RWPE2 (cell line): ENCODE measurements at regions not wholly inside any gene's neighbourhood (a gene's known extent, or its start where the extent isn't known, plus 50 kb on each side); places are given as distances from the start of the nearest gene placed in this dataset.

ENCODE experiments used
- ATAC-seq: fragments of 200-7000 bp; cut with Tn5 transposase; 3 replicates; pipeline ENCODE4 v1.9.1; 2021; ENCODE audit warnings: low read depth
- DNase-seq: peaks from one replicate; pipeline ENCODE4 v3.0.0-alpha.2; 2020; ENCODE audit warnings: low spot score
- H3K27ac ChIP-seq: fragments of 450-650 bp; 2 replicates; pipeline ENCODE4 v1.5.1; 2017; ENCODE audit warnings: mild to moderate bottlenecking; ENCODE audit not compliant: poor library complexity, severe bottlenecking
- H3K27me3 ChIP-seq: fragments of 250-450 bp; sonication (Bioruptor Pico); 2 replicates; pipeline ENCODE4 v1.5.1; 2021; ENCODE audit warnings: mild to moderate bottlenecking, moderate library complexity; ENCODE audit not compliant: insufficient read depth, poor library complexity, severe bottlenecking
- H3K36me3 ChIP-seq: fragments of 250-450 bp; sonication (Bioruptor Pico); 2 replicates; pipeline ENCODE4 v1.5.1; 2020; ENCODE audit warnings: low read depth, mild to moderate bottlenecking, moderate library complexity
- H3K4me1 ChIP-seq: fragments of 250-450 bp; sonication (Bioruptor Pico); 2 replicates; pipeline ENCODE4 v1.5.1; 2021; ENCODE audit warnings: mild to moderate bottlenecking, moderate library complexity; ENCODE audit not compliant: insufficient read depth, poor library complexity, severe bottlenecking
- H3K4me3 ChIP-seq: fragments of 250-450 bp; sonication (Bioruptor Pico); 2 replicates; pipeline ENCODE4 v1.5.1; 2021; ENCODE audit warnings: mild to moderate bottlenecking, moderate library complexity; ENCODE audit not compliant: severe bottlenecking
- H3K9me3 ChIP-seq: fragments of 250-450 bp; sonication (Bioruptor Pico); 2 replicates; pipeline ENCODE4 v1.5.1; 2021; ENCODE audit warnings: mild to moderate bottlenecking, moderate library complexity; ENCODE audit not compliant: severe bottlenecking
- TF ChIP-seq, protein P1 (sequence below): fragments of 450-650 bp; IDR thresholded peaks from one replicate; pipeline ENCODE4 v1.5.1; 2017; ENCODE audit warnings: mild to moderate bottlenecking, moderate library complexity; ENCODE audit not compliant: poor library complexity, severe bottlenecking

GRCh38 chr6:114892211-114892610 lies 549.4 kb upstream of the HS3ST5 start:
- H3K4me1 ChIP-seq, result no peaks in the 10 kb centered on the region
- no peak for DNase-seq
- H3K9me3 ChIP-seq, result no peaks in the 10 kb centered on the region
- H3K27ac ChIP-seq, result no peak overlapping the region
- no peak for ATAC-seq
- no peaks in the 10 kb centered on the region for H3K27me3 ChIP-seq
- TF ChIP-seq, protein P1, sequence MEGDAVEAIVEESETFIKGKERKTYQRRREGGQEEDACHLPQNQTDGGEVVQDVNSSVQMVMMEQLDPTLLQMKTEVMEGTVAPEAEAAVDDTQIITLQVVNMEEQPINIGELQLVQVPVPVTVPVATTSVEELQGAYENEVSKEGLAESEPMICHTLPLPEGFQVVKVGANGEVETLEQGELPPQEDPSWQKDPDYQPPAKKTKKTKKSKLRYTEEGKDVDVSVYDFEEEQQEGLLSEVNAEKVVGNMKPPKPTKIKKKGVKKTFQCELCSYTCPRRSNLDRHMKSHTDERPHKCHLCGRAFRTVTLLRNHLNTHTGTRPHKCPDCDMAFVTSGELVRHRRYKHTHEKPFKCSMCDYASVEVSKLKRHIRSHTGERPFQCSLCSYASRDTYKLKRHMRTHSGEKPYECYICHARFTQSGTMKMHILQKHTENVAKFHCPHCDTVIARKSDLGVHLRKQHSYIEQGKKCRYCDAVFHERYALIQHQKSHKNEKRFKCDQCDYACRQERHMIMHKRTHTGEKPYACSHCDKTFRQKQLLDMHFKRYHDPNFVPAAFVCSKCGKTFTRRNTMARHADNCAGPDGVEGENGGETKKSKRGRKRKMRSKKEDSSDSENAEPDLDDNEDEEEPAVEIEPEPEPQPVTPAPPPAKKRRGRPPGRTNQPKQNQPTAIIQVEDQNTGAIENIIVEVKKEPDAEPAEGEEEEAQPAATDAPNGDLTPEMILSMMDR, result no peak
- no peak overlapping the region for H3K4me3 ChIP-seq
- H3K36me3 ChIP-seq, result no peaks in the 10 kb centered on the region

DNA sequence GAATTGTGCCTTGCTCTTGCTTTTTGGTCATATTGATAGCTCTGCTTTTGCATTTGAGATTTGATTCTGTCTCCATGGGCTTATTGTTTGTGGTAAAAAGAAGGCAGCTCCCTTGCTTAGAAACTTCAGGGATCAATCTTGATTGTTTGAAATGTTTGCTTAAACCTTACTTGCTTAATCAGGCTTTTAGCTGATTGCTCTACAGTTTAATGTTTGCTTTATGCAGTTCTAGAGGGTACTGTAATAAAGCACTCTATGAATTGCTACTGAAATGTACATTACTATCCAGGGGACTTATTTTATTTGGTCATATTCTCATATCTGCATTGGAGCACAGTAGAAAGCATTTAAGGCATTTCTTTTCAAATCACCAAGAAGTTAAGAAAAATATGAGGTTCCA lies 545.4 kb upstream of the HS3ST5 start:
- no peaks in the 10 kb centered on the region for H3K27me3 ChIP-seq

DNA sequence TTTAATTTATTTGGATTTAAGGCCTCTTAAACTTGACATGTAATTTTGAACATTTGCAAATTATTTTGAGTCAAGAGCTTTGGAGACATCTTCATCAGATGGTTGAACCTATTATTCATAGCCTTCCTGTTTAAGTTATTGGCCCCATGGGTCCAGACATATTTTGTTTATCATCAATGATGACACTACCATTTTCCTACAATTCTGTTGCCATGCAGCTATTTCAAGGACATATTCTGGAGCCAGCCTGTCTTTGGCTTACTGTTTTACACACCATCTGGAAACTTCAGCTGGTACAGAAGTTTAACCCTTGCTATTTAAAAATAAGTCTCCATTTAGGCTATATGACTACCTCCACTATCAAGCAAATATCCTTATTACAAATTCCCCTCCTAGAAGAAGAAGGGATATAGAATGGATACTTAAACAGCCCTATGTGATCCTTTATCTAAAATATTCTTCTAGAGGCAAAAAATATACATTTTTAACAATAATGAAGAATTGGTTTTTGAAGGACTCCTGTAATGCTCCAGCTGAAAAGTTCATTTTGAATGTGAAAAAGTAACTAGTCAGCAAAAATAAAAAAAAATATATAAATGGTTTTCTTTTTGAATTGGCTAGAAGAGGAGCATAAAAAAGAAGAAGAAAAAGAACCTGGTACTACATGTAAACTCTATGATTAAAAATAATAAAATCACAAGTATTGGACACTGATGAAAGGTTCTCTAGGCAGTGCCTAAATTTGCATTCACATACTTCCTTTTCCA lies 544.0 kb upstream of the HS3ST5 start:
- Histone ChIP-seq H3K36me3 (no peaks in the 10 kb centered on the region), H3K4me3 (no peak overlapping the region), H3K9me3 (no peaks in the 10 kb centered on the region), H3K4me1 (no peaks in the 10 kb centered on the region), H3K27ac (no peak overlapping the region), H3K27me3 (no peaks in the 10 kb centered on the region)
- ATAC-seq, result no peak
- DNase-seq, result no peak
- TF ChIP-seq, protein P1, result no peak

More for the DNA sequence above, 545.4 kb upstream of the HS3ST5 start:
- H3K27ac ChIP-seq, result no peak overlapping the region
- H3K4me3 ChIP-seq, result no peak overlapping the region
- no peaks in the 10 kb centered on the region for H3K4me1 ChIP-seq
- H3K9me3 ChIP-seq, result no peaks in the 10 kb centered on the region
- no peaks in the 10 kb centered on the region for H3K36me3 ChIP-seq
- TF ChIP-seq, protein P1, result no peak
- no peak for DNase-seq
- ATAC-seq, result no peak

- no peak overlapping the region for H3K4me3 ChIP-seq
- no peaks in the 10 kb centered on the region for H3K36me3 ChIP-seq
- no peaks in the 10 kb centered on the region for H3K4me1 ChIP-seq
- no peaks in the 10 kb centered on the region for H3K9me3 ChIP-seq
- DNase-seq, result no peak
- H3K27ac ChIP-seq, result no peak overlapping the region
- peaks cover 3% of the 10 kb centered on the region for H3K27me3 ChIP-seq
- ATAC-seq, result no peak
- TF ChIP-seq, protein P1, result no peak
Observed at GRCh38 chr6:114879693-114880092, 536.9 kb upstream of the HS3ST5 start.

- H3K4me3 ChIP-seq, result no peak overlapping the region
- H3K4me1 ChIP-seq, result no peaks in the 10 kb centered on the region
- DNase-seq (no peak), ATAC-seq (no peak)
- H3K9me3 ChIP-seq, result no peaks in the 10 kb centered on the region
- peaks cover 7% of the 10 kb centered on the region for H3K27me3 ChIP-seq
- TF ChIP-seq, protein P1, result no peak
- H3K36me3 ChIP-seq, result no peaks in the 10 kb centered on the region
- no peak overlapping the region for H3K27ac ChIP-seq
Observed at GRCh38 chr6:114878091-114878490, 535.3 kb upstream of the HS3ST5 start.
